DMS 273 (cell line): ENCODE measurements at regions not wholly inside any gene's neighbourhood (a gene's known extent, or its start where the extent isn't known, plus 50 kb on each side); places are given as distances from the start of the nearest gene placed in this dataset.

Experiments
- DNase-seq: peaks from one replicate; lab custom pipeline; 2025; ENCODE audit not compliant: unreplicated experiment; lab: John Stamatoyannopoulos, UW

DNA sequence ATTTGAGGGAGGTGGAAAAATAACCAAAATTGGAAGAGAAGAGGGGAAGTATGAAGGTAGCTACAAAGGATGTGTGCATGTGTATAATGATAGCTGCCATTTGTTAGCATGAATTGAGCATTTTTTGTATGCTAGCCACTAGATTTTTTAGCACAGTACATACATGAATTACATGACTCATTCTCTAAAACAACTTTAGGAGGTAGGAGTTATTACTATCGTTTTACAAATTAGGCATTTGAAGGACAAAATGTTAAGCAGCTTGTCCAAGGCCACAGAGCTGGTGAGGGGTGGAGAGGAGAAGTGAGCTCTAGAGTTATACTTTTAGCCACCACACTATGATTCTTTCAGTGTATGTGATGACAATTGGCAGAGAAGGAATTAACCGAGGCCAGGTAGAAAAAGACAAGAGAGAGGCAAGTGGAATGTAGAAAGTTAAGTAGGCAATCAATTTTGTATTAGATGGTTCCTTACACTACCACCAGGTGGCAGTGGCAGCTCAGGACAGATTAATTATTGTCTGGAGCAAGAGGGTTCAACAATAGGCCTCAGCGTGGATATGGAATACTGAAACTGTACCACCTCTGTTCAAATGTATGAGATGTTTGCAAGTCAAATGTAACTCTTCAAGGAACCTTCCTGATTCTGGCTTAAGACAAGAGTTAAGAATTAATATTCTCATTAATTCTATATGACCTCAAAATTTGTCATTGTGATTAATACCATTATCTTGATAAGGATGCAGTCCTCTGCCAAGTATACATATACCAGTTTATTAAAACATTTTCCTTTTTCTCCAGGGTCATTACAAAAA, 128.0 kb downstream of the MBL2 start:
- peak; percentile 47 for DNase-seq

DNA sequence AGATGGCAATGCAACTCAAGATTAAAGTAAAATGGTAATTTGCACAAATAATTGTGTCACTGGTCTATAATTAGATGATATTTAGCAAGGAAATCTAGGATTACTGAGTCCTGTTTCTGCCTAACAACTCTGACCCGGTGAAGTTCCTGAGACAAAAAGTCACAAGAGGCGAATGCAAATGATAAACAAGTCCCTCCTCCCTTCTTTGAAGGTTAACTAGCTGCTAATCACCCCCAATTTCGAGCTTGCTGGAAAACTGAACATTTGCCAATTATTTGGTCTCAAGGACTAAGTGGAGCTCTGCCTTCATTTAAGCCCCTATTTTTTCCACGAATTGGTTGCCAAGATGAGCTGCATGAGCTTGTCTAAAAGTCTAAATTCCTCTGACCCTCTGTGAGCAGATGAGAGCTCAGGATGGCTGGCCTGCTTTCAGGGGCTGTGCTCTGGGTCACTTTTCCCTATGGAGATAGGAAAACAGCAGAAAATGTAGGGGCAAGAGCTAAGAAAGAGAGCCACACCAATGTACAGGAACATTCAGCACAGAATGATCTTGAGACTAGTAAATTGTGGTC, 127.3 kb downstream of the MBL2 start:
- no peak for DNase-seq

DNA sequence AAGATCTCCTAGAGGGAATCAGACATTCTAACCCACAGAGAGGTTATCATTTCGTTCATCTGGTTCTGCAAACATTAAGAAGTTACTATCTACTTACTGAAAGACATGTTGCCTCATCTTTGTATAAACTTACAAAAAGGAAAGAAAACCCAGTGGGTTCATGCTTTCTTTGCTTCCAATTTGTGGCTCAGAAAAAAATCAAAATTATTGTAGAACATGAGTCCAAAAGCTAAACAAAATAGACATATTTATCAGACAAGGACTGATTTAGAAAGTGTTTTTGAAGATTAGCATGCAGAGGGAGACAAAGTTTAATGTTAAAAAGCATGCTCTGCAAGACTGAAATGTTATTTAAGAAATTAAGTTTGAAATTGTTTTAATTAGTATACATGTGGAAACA, 123.1 kb downstream of the MBL2 start:
- no peak for DNase-seq

DNA sequence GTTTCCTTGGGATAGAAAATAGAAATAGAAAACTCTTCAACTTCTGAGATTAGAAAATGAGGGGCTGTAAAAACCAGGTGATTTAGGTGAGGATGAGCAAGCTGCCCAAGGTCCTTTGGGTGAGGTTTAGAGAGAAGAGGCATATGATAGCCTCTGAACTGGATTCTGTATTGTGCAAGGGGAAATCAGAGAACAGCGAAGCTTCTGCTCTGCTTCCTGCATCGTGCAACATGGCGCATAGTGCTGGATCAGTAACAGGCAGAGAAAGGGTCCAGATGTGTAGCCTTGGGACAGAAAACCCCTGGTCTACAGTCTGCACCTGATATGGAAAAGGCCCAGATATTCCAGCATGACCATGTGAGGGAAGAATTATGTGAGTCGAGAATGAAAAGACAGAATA, 121.7 kb downstream of the MBL2 start:
- no peak for DNase-seq

DNA sequence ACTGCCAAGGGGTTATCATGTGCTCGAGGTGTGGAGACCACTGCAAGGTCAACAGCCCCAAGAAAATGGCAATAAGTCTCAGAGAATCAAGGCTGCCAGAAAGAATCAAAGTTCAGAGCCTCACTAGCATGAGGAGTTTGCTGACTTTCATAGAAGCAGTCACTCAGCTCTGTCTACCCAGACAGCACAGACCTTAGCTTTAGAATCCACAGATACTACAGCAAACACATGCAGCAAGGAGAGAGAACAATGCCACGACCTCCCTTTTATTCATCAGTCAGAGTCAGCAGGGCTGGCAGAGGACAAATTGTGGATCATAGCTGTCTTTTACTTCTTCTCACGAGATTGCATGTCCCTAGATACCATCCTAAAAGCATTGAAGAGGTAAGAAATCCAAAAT, 121.3 kb downstream of the MBL2 start:
- DNase-seq = no peak

DNA sequence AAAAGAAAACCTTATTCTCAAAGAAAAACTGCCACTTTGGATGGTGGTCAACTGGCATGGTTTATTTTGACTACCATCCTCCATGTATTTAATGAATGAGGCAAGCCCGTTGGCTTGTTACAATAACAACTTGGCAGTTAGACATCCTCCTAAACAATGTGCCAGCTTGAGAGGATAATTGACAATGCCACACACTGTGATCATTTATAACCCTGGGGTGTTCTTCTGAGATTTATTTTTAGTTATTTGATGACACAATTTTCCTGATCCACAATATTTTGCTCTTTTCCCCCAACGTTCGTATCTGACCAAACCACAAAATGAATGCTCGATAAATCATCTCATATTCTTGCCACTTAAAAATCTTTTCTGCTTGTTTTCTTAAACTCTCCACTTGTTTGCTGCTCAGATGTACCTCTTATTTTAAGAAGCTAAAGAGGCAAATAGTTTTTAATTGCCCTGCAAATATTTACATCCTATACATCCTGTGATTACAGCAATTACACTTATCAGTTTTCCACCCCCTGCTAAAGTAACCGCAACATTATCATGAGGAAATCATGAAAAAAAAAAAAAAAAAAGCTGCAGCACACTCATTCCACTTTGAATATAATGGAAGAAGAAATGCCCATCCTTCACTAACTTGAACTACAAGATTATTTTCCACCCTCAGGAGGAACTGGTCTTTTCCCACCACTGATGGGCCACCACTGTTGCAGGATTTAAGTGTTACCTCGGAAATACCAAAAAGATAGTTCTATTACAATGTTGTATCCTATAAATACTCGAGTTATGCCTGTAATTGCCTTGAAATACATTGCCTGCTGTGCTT, 119.9 kb downstream of the MBL2 start:
- no peak for DNase-seq

DNA sequence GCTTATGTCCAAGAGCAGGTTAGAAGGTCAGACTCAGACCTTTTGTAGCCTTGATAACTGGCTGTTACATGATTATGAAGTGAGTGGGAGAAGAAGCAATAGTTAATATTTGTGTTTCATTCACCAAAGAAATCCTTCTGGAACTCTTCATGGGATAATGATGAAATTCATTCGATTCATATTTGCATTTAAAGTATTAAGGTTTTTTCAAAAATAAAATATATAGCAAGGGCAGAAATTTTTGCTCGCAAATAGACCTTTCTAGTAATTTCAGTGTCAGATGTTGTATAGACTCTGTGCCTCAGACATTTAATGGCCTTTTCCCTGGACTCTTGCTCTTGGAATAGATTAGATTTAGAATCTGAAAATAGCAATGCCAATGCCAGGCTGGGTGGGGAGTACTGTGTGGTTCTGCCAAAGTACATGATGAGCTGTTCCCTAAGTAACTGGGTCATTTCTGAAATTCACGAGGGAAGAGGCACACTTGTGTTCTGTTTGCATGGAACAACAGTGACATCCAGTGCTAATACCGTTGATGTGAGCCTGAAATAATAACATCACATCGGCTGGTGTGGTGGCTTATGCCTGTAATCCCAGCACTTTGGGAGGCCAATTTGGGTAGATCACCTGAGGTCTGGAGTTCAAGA, 119.2 kb downstream of the MBL2 start:
- DNase-seq = no peak

DNA sequence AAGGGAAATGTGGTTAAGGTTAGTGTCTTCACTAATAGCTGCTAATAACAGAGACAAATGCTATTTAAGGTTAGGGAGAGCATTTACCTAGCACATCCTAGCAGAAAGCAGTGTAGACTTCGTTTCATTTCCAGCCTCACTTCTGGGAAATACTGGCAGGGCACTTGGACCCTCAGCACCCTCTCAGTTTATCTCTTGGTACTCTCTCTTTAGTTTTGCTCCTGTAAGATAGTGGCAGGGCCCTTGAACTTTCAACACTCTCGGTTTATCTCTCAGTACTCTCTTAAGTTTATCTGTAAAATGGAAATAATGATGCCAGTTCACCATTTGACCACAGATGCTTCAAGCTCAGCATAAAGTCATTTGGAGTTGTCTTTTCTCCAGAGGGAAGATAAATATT, 118.4 kb downstream of the MBL2 start:
- no peak for DNase-seq

DNA sequence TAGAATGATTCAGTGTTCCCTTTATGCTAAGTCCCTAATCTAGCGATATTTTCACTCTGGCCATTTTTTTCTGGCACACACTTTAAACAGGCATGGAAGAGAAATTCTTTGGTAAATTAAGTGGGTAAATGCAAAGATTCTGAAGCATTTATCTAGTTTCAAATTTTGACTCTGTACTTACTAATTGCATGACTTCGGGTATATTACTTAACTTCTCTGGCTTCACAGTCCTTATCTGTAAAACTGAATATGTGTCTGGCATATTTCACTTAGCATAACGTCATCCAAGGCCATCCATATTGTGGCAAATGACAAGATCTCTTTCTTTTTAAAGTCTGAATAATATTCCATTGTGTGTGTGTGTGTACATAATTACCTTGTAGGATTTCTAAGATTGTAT, 114.5 kb downstream of the MBL2 start:
- no peak for DNase-seq

DNA sequence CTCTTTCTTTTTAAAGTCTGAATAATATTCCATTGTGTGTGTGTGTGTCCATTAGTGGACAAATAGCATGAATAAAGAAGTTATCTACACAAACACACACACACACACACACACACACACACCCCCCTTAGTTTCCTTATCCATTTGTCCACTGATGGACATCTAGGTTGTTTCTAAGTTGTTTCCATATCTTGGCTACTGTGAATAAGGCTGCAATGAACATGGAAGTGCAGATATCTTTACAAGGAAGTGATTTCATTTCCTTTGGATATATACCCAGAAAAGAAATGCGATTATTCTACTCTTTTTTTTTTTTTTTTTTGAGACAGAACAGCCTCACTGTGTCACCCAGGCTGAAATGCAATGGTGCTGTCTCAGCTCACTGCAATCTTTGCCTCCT, 113.5 kb downstream of the MBL2 start:
- no peak for DNase-seq

DNA sequence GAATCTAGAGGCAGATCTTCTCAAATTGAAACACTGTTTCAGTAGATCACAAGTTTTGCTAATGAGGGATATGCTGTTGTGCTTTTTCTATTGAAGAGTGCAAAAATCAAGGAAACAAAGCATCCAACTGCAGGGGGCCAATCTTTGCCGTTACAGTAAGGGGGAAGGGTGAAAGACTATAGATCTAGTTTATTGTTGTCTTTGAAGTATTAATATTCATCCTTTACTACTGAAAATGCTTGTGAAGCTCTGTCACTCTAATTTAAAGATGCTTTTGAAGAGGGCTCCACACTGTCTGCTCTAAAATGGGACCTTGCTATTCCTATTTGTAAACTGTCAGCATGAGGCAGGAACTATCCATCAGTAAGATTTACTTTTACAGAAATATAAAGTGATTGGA, 110.3 kb downstream of the MBL2 start:
- no peak for DNase-seq

DNA sequence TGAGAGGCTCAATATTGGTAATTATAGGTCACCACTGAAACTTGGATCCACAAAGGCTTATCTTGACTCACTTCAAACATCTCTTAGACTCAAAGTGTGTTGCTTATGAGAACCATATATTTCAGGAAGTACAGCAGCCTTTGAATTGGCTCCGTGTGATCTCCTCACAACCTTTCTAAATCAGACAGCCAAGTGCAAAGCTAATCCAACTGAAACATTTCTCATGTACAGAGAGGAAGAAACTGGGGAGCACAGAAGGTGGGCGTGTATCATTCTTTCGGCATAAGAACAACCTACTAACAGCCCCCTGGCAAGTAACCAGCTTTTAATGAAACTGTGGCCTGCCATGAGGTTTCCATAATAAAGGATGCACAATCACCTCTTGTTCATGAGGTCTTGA, 109.4 kb downstream of the MBL2 start:
- no peak for DNase-seq

DNA sequence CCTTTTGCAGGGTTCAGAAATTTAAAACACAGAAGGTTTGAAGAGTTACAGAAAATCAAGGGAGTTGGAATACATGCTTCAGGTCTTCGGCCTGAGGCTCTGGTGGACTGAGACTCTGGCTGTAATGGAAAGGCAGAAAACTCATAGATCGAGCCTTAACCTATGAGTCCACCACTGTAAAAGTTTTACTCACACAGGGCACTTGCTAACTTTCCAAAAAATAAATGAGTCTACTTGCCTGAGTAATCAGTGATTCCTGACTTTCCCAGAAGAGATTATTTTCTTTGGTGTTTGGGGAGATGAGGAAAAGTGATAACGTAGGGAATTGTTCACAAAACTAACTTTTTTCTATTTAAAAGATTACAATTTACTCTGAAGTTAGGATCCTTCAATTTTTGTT, 108.0 kb downstream of the MBL2 start:
- DNase-seq = no peak

DNA sequence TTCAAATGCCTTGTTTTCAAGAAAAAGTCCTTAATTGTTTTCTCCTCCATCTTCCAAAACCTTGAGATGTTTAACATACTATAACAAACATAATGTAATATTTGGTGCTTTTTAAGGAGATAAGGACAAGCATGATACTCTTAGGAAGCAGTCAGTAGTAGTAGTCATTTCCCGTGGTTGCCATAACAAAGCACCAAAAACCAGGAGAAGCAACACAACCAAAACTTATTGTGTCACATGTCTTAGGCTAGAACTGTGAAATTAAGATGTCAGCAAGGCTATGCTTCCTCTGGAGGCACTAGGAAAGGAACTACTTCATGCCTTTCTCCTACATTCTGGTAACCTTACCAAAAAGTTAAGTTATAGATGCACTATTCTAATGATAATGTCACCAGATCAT, 106.8 kb downstream of the MBL2 start:
- no peak for DNase-seq

DNA sequence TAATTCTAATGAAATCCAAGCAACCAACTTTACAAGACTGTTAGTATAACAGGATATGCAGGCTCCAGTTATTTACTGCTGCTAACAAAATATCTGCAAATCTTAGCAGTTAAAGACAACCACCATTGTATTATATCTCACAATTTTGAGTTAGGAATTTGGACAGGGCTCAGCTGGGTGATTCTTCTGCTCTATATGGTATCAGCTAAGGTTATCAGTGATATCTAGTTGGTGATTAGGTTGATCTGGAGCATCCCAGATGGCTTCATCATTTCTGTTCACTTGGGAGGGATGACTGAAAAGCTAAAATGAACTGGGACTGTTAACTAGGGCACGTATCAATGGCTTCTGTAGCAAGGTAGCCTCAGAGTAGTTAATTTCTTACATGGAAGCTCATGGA, 105.7 kb downstream of the MBL2 start:
- DNase-seq = no peak

DNA sequence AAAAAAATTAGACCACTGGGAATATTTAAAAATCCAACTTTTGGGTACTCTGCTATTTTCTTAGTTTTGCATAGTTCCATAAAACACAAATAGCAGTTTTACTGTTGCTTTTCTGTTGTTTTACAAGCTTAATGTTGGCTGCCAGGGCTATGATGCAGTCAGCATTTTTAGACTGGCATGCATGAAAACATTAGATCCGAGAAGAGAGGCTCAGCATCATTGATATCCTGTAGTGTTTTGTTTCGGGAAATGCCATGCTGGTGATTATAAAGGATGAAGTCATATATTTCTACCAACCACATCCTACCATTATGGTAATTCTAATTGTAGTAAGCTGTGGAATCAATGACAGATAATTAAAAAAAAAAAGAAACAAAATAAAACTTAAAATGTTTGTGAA, 104.6 kb downstream of the MBL2 start:
- no peak for DNase-seq

DNA sequence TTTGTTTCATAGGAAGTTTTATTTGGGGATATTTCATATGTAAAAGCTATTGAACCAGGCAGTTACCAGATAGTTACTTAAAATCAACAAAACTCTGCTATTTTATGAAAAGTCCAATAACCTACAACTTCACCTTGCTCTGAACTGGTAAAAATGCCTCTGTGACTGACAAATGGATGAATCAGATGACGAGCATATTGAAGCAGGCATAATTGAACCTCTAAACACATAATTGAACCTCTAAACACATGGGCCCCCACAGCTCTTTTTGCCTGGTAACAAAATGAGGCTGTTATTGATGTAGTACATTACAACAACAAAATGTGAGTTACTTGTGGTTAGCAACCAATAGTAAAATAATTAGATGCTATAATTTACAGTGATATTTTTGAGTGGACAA, 99.7 kb downstream of the MBL2 start:
- no peak for DNase-seq

DNA sequence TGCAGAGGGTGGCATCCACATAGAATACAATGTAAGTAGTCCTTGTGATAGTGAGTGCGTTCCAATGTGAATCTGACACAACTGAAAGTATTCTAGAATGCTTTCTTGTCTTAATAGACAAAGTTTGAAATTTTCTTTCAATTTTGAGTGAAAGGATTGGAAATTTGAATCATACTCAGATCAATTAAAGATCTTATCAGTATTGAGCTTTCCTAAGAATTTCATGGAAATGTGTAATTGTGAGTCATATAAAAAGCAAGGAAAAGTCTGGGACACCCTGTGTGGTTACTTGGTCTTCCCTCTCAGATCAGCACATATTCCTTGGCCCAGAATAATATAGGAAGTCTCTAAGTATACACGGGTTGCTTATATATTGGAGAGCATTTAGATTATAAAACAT, 99.1 kb downstream of the MBL2 start:
- no peak for DNase-seq

DNA sequence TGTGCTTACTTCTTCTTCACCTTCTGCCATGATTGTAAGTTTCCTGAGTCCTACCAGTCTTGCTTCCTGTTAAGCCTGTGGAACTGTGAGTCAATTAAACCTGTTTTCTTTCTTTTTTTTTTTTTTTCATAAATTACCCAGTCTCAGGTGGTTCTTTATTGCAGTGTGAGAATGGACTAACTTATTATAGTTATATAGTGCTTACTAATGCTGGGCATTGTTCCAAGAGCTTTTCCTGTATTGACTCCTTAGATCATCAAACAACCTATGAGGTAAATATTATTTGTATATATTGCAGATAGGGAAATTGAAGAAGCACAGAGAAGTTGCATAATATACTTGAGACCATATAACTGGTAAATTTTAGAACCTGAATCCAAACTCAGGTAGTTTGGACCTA, 98.1 kb downstream of the MBL2 start:
- DNase-seq = no peak

DNA sequence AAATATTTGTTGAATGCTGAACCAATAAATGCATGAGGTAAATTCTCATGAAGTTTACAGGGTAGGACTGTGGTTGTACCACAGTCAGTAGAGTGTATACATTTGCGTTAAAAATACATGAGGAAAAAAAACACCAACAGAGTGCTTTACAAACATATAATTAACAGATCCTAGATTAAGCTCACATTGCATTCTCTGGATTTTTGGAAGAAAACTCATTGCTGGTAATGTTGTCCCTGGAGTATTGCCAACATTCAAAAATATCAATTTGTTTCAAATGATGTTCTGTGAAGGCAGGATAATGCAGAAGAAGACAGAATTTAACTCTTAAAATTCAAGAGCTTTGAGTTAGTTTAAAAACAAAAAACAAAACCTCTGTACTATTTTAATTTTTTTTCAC, 95.5 kb downstream of the MBL2 start:
- DNase-seq = no peak

DNA sequence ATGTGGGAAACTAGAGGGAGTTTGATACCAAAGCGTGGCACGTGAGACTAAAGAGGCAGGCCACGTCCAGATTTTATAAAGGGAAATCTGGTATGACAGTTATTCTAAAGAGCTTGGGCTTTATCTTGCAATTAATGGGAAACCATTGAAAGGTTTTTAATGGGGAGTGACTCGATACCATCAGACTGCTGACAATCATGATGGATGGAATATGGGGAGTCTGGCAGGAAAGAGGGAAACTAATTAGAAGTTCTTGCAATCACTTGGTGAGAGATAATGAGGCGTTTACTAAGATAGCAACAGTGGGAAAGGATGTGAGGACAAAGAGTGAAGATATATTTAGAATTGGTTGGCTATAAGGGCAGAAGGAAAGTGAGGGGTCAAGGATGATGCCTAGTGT, 94.0 kb downstream of the MBL2 start:
- no peak for DNase-seq

DNA sequence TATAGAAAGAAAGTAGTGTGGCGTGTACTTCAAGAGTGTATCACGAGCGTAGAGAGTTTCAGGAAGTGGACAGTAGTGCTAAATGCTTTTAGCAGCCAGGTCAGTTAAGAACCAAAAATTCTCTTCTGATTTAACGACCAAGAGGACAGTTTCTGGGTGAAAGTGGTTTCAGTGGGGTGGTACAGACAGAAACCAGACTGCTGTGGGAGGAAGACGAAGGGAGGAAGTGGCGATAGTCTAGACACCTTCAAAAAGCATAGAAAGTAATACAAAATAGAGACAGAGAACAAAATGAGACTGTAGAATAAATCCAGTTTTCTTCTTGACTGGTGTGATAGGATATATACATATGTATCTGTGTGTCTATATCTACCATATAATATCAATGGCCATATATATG, 93.5 kb downstream of the MBL2 start:
- DNase-seq = no peak
